ENCODE measurements at regions not wholly inside any gene's neighbourhood (a gene's known extent, or its start where the extent isn't known, plus 50 kb on each side); places are given as distances from the start of the nearest gene placed in this dataset.
"Not testable (repeated sequence)": the region's sequence is repeated elsewhere in the genome, so short reads cannot be mapped to it uniquely, and the experiment has no call there.

DNA sequence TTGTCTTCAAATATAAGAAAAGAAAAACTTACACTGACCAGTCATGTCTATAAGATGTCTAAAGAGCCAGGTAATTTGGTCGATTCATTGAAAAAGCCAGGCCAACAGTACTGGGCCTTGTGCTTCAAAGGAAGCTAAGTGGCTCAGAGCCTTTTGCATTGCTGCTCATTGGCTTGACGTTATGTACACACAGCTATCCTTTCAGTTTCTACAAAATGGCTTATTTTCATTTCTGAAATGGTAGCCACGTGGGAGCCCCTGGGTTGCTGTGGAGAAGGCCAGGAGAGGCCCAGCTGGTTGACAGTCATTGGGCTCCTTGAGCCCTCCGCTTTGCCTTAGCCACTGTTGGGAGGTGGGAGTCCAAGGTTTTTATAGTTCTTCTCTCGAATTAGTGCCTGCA lies 199.1 kb upstream of the CXorf66 start:
- no peak for DNase-seq (ENCODE audit: low read depth)

- DNase-seq (ENCODE audit: low read depth) = no peak
These were observed 198.2 kb upstream of the CXorf66 start for GRCh38 chrX:140163371-140164159.

DNA sequence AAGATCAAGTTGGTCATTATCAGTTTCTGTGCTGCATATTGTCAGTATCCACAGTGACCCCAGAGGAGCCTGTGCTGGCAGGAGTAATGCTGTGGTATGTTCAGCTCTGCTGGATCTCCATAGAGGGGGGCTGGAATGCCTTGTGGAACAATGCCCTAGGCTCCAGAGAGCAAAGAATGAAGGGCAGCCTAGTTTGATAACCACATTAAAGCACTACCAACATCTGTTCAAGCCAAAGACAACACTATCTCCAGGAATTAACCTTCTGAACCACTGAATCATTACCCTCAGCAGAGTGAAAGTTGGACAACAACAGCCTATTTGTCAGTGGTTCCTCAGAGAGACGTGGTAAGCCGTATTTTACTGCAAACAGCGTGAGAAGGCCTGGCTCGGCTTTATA lies 192.3 kb upstream of the CXorf66 start:
- peak; percentile 10 for DNase-seq (ENCODE audit: low read depth)

- no peak for DNase-seq (ENCODE audit: low read depth)
These were observed 191.8 kb upstream of the CXorf66 start for GRCh38 chrX:140157143-140157542.

GRCh38 chrX:140151316-140151715 lies 186.0 kb upstream of the CXorf66 start:
- DNase-seq (ENCODE audit: low read depth) = no peak

DNA sequence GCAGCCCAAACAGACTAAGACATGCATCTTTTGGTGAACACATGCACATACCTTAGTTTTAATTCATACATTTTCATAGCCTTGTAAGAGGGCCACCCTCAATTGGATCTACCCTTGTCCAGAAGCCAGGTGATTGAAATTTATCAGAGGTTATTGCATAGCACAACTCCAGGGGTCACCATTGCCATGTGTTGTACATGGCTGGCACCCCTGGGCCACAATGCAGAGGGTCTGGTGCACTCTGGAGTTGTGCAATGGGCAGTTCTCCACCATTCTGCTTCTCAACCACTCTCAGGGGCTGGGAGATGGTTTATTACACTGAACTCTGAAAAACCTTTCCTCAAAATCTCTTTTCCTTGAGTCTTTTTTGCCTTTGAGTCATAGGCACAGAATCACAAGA lies 184.4 kb upstream of the CXorf66 start:
- DNase-seq (ENCODE audit: low read depth) = peak; percentile 2

GRCh38 chrX:140141444-140142029 lies 176.2 kb upstream of the CXorf66 start:
- DNase-seq (ENCODE audit: low read depth) = peak; percentile 46

DNA sequence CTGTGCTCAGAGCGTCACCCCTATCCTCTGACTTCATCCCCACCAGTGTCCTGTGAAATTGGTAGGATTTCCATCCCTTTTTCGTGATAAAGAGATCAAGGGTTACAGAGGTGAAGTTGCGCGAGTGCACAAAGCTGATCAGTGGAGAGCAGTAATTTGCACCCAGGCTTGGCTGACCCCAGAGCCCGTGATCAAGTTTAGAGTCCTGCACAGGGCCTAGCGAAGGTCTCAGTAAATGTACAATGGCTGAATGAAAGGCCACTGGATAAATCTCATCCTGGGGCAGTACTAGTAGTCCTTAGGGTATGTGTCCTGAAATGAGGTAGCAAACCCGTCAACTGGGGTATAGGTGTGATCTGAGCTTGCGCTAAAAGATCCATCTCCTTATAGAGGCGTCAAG lies 173.2 kb upstream of the CXorf66 start:
- DNase-seq (ENCODE audit: low read depth) = not testable (repeated sequence)

GRCh38 chrX:140138065-140138464 lies 172.7 kb upstream of the CXorf66 start:
- DNase-seq (ENCODE audit: low read depth) = not testable (repeated sequence)

GRCh38 chrX:140132937-140133336 lies 167.6 kb upstream of the CXorf66 start:
- no peak for DNase-seq (ENCODE audit: low read depth)

DNA sequence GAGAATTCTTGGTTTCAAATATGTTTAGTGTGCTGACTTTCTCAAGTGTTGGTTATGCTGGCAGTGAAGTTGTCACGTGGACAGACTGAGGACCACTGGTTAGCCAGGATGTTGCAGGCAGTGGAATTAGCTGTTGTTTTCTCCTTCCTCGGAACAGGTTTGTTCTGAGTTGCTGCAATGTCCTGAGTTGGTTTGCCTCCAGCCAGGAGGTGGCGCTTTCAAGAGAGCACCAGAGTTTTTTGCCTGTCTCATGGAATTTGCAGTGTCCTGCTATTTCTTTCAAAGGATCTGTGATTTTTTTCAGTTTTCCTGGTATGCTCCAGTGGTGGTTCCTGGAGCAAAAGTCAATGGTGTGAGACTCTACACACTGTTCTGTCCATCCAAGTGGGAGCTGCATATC lies 158.1 kb upstream of the CXorf66 start:
- DNase-seq (ENCODE audit: low read depth) = peak; percentile 24

GRCh38 chrX:140114059-140114458 lies 148.7 kb upstream of the CXorf66 start:
- DNase-seq (ENCODE audit: low read depth) = not testable (repeated sequence)

- no peak for DNase-seq (ENCODE audit: low read depth)
These were observed 144.8 kb upstream of the CXorf66 start for GRCh38 chrX:140110081-140110650.

DNA sequence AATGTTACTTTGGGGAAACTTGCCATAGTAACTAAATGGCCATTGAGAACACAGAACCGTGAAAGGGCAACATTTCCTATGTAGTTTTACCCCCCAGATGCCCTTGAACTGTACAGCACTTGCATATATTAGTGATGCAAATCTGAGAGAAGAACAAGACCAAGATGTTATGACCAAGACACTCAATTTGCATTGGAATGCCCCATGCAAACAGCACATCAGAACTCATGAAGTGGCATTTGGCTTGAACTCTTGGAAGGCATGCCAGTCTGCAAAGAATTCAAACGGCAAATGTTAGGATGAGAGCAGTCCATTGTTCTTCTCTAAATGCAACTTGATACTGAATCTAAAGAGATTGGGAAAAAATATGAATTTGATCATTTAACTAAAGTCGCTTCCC lies 139.4 kb upstream of the CXorf66 start:
- DNase-seq (ENCODE audit: low read depth) = no peak

GRCh38 chrX:140099221-140099620 lies 133.9 kb upstream of the CXorf66 start:
- DNase-seq (ENCODE audit: low read depth) = no peak

DNA sequence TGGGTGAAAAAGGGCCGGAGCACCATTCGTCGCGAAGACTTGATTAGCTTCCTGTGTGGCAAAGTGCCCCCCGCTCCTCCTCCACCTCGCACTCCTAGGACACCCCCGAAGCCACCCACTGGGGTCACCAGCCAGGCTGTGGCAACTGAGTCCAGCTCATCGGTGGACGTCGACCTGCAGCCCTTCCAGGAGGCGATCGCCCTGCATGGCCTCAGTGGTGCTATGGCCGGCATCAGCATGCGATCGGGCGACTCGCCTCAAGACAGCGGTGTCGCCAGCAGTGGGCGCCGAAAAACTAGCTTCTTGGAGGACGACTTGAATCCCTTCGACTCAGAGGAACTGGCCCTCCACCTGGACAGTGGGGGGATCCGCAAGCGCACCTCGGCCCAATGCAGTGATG lies 126.8 kb upstream of the CXorf66 start:
- no peak for DNase-seq (ENCODE audit: low read depth)

DNA sequence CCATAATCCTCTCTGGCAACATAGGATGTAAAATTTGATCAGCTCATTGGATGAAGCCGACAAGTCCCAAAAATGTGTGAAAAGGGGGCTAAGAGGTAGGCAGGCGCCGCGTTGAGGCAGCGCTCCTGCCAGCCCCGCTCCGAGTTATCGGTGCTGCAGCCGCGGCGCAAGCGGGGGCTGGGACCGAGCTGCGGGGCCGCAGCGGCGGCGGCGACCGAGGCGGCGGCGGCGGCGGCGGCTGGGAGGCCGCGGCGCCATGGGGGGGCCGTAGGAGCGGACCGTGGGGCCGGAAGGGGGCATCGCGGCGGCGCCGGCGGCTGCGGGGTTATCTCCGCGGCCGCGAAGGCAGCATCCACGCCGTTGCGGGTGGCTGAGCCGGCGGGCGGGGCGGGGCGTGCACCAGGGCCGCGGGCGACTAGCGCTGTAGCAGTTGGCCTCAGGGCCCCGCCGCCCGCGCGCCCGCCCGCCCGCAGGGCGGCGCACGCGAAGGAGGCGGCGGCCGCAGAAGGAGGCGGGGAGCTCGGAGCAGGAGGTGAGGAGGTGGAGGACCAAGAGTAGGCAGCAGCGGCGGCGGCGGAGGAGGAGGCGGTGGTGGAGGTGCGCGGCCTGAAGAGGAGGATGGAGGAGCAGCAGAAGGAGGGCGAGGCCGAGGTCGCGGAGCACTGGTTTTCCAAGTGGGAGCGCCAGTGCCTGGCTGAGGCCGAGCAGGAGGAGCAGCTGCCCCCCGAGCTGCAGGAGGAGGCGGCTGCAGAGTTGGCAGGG lies 126.0 kb upstream of the CXorf66 start:
- DNase-seq (ENCODE audit: low read depth) = no peak

DNA sequence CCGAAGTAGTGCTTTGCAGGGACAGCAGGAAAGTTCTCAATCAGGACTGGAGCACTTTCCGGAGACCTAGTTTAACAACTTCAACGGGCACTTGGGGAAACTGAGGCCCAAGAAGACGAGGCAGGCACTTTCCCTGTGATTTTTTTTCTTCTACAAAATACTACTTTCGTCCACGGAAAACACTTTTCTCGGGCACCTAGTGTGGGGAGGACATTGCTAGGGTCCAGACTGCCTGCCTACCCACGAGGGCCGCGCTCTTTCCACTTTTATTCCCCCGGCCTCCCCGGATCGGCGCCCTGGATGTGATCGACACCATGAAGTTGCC lies 125.4 kb upstream of the CXorf66 start:
- DNase-seq (ENCODE audit: low read depth) = no peak

- DNase-seq (ENCODE audit: low read depth) = no peak
These were observed 123.1 kb upstream of the CXorf66 start for GRCh38 chrX:140088438-140088837.

GRCh38 chrX:140087875-140088274 lies 122.6 kb upstream of the CXorf66 start:
- no peak for DNase-seq (ENCODE audit: low read depth)

DNA sequence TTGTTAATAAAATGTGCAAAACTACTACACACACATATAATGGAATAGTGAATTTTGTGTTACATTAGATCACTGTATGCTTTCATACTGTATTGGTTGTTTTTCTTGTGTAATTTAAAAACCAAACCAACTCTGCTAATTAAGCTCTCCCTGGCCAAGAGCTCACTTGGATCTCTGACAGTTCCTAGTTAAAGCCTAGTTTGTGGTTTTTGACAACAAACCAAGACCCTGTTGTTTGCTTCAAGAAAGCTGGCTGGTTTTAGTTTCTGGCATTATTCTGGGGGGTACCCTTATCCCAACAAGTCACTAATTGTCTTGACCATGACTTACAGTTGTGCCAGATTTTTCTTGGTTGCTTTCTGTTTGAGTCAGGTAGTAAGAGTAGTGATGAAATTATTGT lies 121.4 kb upstream of the CXorf66 start:
- DNase-seq (ENCODE audit: low read depth) = no peak

- DNase-seq (ENCODE audit: low read depth) = not testable (repeated sequence)
These were observed 109.5 kb upstream of the CXorf66 start for GRCh38 chrX:140074851-140075250.

DNA sequence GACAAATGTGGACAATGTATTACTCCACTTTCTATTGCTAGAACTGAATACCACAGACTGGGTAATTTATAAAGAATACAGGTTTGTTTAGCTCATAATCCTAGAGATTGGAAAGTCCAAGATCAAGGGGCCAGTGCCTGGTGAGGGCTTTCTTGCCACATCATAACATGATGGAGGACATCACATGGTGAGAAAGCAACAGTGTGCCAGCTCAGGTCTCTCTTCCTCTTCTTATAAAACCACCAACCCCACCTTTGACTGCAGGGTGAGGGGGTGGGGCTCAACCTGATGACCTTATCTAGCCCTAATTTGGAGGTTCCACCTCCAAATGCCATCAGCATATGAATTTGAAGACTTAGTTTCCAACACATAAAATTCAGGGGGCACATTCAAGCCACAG lies 105.7 kb upstream of the CXorf66 start:
- DNase-seq (ENCODE audit: low read depth) = no peak
